Central memory CD4-positive, alpha-beta T cell (primary cell): ENCODE measurements at regions not wholly inside any gene's neighbourhood (a gene's known extent, or its start where the extent isn't known, plus 50 kb on each side); places are given as distances from the start of the nearest gene placed in this dataset.

Experiments used
- DNase-seq: peaks from one replicate; pipeline ENCODE4 v3.0.0; 2022

DNA sequence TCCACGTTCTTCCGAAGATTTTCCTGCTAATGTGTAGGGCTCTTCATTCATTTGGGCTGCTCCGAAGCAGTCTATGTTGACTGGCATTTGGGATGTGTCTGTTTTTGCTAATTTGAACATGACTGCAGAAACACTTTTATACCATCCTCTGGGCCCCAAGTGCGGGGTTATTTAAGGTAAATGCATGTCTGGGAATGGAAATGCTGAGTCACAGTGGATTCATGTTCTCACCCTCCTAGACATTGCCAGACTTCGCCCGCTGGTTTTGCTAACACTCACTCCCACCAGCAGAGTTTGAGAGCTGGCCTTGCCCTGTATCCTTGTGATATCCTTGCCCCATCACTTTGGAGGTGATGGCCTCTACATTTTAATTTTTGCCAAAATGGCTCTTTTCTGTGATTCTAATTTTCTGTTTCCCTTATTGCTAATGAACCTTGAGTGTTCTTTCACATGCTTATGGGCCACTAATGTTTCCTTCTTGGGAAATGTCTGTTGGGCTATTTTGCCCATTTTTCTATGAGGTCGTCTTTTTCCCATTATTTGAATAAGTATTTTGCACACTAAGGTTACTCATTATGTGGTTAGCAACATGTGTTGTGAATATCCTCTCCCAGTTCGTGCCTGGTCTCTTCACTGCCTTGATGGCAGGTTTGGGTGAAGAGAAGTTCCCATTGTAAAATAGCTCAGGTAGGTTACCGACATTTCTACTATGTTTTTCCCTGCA, 204.1 kb downstream of the GLI2 start:
- DNase-seq, result no peak

DNA sequence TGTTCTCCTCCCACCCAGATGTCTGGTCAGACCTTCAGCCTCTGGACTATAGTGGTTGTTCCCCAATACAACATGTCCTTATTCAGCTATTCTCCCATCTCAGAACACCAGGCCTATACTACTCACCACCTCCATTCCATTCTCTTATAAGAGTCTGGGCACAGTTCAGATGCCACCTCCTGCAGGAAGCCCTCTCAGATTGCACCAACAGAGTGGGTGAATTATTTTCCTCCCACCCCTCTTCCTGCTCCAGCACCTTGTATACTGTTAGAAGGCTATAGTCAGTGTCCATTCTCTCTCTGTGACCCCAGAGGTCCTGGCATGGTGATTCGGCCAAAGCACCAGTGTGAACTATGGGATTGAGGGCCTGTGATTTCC, 204.6 kb downstream of the GLI2 start:
- no peak for DNase-seq

DNA sequence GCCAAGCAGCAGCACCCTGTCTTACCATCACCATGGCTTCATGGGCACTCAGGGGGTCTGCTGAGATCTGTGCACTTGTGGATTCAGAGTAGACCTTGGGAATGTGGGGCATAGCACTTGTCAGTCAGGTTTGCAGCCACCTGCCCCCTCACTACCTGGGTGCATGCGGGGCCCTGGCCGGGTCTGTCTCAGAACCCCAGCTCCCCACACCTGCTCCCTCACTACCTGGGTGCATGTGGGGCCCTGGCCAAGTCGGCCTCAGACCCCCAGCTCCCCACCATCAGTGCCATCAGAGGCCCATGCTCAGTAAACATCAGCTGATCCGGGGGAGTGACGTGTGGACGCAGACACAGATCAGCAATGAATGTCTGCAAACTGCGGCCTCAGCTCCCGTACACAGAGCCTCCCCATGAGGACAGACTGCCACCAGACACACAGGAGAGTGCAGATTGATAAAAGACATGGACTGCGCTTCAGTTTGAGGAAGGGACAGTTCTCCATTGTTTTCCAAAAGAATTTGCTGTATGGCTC, 205.1 kb downstream of the GLI2 start:
- no peak for DNase-seq

DNA sequence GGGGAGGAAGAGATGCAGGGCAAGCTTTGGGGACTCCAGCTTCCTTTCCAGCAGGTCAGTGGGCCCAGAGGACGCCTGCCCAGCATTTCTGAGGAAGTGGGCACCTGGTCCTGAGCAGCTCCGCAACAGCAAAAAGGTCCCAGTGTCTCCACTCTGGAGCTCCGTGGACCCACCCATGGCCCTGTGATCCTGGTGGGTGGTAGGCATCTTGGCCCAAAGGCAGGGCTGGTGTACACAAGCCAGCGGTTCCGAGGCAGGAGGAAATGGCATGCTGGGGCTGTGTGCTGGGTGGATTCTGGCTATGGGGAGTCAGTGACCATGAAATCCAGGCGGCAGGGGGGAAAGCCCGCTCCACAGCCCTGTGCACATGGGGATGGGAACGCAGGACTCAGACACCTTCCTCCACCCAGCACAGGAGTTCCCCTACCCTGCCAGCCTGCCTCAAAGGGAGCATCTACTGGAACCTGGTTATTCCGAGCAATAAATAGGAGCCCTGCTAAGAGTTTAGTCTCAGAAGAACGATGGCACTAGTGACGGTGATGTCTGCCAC, 206.0 kb downstream of the GLI2 start:
- DNase-seq, result no peak

DNA sequence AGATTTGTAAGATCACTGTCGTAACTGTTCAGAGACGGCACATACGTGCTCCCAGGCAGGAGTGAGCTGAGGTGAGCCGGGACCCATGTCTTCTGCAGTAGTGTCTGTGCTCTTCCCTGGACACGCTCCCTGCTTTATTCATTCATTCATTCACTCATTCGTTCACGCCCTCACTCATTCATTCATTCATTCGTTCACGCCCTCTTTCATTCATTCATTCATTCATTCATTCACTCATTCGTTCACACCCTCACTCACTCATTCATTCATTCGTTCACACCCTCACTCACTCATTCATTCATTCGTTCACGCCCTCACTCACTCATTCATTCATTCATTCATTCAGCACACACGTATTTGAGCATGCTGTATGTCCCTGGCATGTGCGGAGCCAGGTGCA, 207.0 kb downstream of the GLI2 start:
- no peak for DNase-seq

DNA sequence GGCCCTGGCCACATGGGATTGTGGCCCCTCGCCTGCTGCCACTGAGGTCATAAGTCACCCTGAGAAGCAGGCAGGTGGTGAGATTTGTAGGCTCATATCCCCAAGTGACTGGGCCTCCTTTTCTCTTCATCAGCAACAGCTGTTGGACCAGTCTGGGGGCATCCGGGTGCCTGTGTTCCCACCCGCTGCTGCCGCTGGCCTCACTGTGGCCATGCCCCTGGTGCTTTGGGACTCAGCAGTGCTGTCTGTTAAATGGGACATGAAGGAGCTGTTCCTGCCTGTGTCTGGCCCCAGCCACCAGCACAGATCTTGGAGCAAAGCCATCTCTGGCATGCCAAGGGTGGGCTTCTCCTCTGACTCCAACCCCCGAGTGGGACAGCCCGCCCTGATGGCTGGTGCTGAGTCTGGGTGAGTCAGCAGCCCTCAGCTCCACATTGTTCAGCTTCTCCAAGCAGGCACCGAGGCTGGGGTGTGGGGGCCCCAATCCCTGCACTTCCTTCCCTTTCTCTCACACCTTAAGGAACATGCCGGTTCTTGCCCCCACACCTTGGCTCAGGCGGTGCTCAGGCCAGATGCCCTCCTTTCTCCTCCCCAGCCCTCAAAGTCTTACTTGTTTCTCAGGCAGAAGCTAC, 207.9 kb downstream of the GLI2 start:
- DNase-seq, result no peak

DNA sequence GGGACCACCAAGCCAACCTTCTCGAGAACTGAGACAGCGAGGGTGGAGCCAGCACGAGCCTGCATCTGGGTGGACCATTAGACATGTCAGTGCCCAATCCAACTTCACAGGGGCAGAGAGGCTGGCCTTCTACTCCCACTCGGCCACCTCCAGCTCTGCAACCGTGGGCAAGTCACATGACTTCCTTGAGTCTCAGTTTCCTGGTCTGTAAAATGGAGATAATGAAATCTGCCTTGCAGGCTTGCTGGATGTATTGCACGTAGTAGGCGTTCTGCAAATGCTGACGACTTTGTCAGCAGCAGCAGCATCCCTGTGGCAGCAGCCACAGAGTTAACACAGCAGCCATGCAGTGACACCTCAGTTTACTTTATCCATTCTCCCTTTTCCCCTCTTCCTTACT, 208.9 kb downstream of the GLI2 start:
- no peak for DNase-seq

DNA sequence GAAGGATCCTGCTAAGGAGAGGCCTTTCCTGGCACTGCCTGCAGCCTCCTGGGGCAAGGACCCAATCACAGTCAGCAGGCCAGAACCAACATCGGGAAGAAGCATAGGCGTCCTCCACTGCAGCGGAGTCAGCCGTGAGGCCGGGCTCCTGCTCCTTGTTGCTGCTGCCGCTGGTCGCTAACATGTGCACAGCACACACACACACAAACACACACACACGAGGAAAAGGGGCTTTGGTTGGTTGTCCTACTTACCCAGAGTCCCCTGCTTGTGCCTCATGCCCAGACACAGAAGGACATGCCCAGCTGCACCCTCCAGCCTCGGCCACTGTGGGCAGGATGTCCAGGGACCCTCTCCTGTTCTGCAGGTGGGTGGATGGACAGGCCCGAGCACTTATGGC, 209.4 kb downstream of the GLI2 start:
- no peak for DNase-seq

DNA sequence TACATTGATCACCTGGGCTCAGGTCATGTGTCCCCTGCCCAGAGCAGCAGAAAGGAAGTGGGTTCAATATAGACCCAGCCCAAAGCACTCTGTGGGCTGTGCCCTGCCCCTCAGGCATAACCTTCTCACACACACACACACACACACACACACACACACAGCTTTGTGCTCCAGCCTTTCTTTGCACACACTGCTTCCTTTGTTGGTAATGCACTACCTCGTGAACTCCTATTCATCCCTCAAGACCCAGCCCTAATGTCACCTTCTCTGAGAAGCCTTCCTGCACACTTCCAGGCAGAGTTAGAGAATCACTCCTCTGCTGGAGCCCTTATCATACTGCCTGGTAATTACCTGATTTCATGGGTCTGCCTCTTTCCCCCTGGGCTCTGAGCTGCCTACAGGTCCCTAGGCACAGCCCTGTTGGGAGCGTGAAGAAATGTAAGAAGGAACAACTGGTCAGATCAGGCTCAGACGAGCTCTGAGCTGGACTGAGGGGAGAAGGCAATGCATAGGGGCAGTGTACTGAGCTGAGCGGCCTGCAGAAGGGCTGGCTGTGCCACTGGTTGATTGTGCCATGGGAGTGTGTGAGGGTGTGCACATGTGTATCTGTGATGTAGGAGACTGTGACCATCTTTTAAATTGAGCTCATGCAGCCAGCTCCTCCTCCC, 210.3 kb downstream of the GLI2 start:
- DNase-seq, result no peak

DNA sequence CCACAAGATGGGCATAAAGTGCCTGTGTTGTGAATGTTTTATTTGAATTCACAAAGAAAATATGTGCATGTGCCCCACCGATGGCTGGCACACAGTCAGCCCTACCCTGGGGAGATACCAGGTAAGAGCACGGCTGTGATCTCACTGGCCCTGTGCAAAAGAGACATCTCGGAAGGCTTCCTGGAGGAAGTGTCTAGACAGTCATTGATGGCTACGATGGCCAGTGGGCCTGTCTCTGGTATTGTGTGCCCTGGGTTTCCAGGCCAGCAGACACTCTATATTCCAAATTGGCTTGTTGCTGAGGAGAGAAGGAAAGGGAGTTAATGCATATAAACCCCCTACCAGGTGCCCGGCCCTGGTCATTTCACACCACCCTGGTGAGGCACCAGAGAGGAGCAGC, 211.7 kb downstream of the GLI2 start:
- no peak for DNase-seq

DNA sequence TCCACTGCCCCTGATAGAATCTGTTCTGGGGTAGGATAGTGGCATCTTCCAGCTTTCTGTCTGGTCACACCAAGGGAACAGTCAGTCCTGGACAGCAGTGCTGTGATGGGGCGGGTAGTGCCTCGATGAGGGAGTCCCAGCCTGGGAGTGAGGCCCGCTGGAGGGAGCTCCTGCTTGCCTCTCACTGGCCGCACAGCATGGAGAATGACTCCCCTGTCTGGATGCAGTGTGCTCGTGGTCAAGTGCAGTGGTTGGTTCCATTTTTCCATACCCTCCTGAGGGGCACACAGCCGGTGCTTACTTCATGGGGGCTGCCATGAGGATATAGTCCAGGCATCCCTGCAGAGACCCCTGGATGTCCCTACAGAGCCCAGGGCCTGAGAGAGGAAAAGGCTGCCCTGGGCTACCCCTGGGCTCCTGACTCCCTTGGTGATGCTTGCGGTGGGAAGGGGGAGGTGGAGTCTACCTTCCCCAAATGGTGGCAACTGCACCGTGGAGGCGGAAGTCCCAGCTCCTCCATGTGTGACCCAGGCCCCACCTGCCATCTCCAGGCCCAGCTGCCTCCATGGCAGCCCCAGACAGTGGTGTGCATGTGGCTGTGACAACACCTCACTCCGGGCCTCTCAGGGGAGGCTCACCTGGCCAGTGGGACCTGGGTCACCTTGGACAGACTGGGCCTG, 212.5 kb downstream of the GLI2 start:
- DNase-seq, result no peak

DNA sequence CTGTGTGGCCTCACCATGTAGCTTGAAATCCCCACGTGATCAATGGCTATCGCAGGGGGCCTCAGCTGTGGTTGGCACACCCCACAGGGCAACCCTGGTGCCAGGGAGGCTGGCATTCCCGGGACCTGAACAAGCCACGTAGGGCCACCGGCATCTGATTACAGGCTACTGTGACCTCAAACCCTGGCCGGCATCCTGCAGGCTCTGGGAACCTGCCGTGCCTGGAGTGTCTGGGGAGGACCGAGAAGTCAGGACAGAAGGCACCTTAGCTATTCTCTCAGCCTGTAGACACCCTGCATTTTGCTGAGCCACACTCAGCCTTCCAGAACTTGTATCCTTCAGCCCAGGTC, 213.0 kb downstream of the GLI2 start:
- no peak for DNase-seq

DNA sequence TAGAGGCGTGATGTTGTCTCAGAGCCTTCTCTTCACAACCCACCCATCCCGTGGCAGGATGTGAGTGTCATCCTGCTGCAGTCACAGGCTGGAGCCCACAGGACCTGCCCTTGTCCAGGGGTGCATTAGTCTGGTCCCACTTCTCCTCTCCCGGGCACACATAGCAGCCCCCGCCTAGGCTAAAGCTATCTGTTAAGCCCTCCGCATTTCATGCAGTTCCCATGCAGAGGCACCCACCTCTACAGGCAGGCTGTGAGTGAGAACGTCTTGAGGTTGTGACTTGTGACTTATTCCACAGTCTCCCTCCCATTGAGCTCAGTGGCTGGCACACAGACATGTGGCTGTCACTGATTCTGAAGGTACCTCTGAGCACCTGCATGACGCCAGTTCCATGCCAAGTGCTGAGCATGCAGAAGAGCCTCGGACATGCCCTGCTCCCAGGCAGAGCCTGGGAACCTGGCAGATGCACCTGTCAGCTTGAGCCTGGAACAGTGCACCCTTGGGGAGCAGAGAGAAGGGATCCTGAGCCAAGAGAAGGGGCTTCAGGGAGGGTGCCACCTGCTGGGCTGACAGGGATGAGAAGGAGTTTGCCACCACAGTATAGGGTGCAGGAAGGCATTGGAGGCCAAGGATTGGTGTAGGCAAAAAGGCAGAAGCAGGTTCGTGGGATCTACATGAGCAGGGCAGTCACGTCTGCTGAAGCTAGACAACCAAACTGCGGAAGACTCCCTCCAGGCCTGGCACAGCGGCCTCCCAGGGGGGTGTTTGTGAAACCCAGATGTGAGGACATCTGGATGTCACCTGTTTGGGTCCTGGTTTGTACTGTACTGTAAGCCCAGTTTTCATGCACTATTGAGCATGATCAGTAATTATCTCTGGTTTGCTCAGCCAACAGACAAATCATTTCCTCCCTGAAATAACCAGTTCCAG, 213.6 kb downstream of the GLI2 start:
- DNase-seq, result no peak

DNA sequence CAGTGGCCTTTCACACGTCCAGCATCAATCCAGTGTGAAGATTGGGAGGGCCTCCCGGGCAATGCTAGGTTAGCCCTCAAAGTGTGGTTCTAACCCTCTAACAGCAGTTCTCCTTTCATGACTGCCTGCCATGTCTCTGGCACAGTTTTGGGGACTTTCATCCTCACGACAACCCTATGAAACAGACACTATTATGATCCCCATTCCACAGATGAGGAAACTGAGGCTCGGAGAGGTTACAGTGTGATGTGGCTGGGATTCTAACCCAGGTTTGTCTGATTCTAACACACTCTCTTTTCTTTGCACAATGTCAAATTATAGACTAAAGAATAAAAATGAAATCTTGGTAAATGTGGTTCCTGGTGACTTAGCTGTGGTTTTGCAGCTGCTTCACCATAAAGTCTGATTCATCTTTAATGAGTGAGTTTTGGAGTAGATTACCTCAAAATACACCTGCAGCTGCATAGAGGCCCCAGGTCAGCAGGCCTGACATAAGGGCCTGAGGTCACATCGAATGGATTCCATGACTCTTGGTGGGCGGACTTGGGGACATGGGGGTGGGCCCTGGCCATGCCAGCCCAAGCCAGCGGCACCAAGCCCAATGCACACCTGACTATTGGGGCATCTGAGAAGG, 214.4 kb downstream of the GLI2 start:
- no peak for DNase-seq

DNA sequence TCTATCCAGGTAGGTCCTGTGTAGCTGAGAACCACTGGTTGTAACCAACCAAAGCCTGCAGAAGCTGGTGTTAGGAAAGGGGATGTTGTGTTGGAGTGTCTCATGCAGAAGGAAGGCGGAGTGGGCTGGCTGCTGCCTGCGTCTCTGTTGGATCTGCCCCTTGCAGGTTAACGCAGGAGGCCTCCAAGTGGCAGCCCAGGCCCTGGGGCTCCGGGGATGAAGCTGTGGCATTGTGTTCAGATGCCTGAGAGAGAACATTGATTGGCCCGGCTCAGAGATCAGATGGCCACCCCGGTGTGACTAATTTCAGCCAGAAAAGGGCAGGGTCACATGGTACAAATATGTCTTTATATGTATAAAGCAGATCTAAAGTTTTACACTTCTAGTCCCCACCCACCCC, 216.0 kb downstream of the GLI2 start:
- no peak for DNase-seq

DNA sequence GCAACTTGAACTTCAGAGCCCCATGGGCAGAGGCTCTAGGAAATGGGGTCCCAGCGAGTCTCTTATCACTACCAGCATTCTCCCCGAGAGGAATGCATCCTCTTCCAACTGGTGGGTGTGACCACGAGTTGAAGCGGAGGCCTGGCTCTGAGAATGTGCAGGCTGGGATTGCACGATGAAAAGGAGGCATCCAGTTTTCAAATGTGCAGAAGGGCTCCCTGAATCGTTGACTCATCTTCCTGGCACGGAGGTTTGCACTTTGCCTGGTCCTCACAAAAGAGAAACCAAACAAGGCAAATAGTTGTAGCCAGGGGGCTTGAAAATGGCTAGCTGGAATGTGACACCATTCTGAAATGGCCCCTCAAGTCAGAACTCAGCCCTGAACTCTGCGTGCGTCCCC, 216.7 kb downstream of the GLI2 start:
- no peak for DNase-seq

DNA sequence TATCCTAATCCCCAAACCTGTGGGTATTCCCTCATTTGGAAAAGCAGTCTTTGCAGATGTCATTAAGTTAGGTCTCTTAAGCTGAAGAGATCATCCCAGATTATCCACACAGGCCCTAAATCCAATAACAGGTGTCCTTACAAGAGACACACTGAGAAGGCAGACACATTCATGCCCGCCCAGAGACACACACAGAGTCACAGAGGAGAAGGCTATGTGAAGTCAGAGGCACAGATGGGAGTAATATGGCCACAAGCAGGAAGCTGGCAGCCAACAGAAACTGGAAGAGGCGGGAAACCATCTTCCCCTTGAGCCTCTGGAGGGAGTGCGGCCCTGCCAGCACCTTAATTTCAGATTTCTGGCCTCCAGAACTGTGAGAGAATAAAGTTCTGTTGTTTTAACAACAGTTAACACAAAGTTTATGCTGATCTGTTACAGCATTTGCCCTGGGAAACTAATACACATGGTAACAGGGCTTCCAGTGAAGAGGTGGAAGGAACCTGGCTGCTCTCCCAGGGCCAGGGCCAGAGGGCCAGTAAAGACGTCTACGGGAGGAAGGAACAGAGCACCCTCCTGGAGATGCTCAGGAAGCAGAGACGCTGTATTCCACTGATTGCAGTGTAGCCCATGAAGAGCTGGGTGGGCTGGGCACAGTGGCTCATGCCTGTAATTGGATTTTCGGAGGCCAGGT, 217.5 kb downstream of the GLI2 start:
- DNase-seq, result no peak

DNA sequence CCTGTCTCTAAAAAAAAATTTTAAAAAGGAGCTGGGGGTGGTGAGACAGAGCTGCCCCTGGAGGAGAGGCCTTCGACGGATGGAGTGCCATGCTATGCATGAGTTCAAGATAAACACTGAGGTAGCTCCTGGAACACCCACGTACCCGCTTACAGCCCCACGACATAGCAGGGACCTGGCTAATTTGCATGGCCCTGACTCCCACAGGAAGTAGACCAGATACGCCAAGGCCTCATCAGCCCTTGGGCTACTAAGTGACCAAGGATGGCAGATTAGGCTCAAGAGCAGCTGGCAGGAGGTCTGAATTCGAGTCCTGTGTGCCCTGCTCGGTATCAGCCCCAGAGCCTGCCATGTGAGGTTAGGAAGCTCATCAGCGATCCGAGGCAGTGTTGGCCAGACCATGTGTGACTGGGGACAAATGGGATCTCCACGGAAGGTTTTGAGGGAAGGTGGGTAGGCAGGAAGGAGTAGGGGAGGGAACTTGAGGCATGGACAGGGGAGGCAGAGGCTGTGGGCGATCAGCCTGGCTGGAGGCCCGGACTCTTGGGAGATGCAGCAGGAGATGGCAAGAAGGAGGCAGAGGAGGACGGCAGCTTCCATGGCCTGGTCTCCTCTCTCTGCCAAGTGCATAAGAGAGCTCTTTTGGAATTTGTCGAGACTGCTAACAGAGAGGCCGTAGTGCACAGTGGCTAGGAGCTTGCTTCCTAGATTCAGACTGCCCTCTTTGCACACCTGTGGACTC, 218.3 kb downstream of the GLI2 start:
- DNase-seq, result no peak

DNA sequence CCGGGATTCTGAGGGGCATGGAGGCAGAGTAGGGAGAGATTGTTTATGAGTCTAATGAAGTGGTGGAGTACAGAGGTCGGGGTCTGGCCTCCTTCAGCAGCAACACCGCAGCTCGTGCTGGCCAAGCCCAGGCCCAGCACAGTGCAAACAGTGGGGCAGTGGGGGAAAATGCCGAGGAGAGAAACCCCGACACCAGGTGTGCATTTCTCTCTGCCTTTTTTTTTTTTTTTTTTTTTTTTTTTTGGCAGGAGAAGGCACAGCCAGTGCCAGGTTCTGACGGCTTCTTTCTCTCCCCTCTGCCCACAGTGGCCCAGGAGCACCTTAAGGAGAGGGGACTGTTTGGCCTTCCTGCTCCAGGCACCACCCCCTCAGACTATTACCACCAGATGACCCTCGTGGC, 219.3 kb downstream of the GLI2 start:
- DNase-seq, result no peak

DNA sequence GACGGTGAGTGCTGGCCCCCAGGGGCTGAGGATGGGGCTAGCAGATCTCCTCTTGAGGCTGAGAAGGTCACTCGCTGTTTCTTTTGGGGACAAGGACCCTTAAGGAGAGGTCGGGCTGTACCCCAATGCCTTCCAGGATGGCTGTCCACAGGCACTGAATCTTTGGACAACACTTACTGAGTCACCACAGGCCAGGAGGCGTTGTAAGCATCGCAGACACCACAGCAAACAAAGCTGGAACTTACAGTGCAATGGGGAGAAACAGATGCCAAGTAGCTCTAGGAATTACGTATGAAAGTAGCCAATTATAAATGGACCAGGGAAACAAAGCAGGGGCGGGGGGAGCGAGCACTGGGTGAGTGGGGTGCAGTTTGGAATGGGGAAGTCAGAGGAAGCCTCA, 219.8 kb downstream of the GLI2 start:
- DNase-seq, result no peak
